A549 (cell line): ENCODE measurements at regions not wholly inside any gene's neighbourhood (a gene's known extent, or its start where the extent isn't known, plus 50 kb on each side); places are given as distances from the start of the nearest gene placed in this dataset.

Experiments used
- ATAC-seq, 2 experiments: fragments of 200-7000 bp in 1 of 2; fragments of >200 bp in 1 of 2; cut with Nextera tagmentation in 1 of 2; cut with Tn5 transposase in 1 of 2; 3 replicates each; pipeline versions ENCODE4 v1.8.0 to v1.9.1; 2018 to 2020; ENCODE audit warnings: mild to moderate bottlenecking in 1 of 2, moderate library complexity in 1 of 2
- CTCF ChIA-PET: fragments of 300-600 bp; sonication (Branson Sonifier 250); formaldehyde crosslinking; extraction: SDS; loops from one replicate; lab custom pipeline; 2021; ENCODE audit warnings: antibody characterized with exemption, inconsistent platforms; lab: Yijun Ruan, JAX
- POLR2A ChIA-PET: fragments of 350-600 bp; formaldehyde crosslinking; extraction: SDS; loops from one replicate; lab custom pipeline; 2021; ENCODE audit warnings: antibody characterized with exemption, inconsistent platforms; lab: Yijun Ruan, JAX
- DNase-seq, 2 experiments: peaks; one replicate each; pipeline versions ENCODE4 v3.0.0 to v3.0.0-alpha.2; 2011 to 2016; ENCODE audit warnings: low read depth in 1 of 2, low spot score in 1 of 2
- FAIRE-seq: peaks from 2 replicates; lab custom pipeline; 2011; peaks lifted over from hg19 to GRCh38; lab: Jason Lieb, UNC
- H3K27ac ChIP-seq, 2 experiments: fragments of >200 bp; sonication (Bioruptor Twin); formaldehyde crosslinking; 3 replicates each; pipeline ENCODE4 v1.5.1; 2016 to 2017
- H3K4me1 ChIP-seq: fragments of >200 bp; sonication (Bioruptor Twin); formaldehyde crosslinking; 3 replicates; pipeline ENCODE4 v1.6.1; 2016
- H3K4me2 ChIP-seq: fragments of >200 bp; sonication (Bioruptor Twin); formaldehyde crosslinking; 3 replicates; pipeline ENCODE4 v1.6.1; 2016
- H3K4me3 ChIP-seq: fragments of >200 bp; sonication (Bioruptor Twin); formaldehyde crosslinking; 3 replicates; pipeline ENCODE4 v1.5.1; 2016
- H3K9me3 ChIP-seq: fragments of >200 bp; sonication (Bioruptor Twin); formaldehyde crosslinking; 3 replicates; pipeline ENCODE4 v1.6.1; 2016
- CEBPB ChIP-seq, 2 experiments: fragments of >200 bp in 1 of 2; sonication (Bioruptor Twin) in 1 of 2; formaldehyde crosslinking in 1 of 2; IDR thresholded peaks; 2 replicates each; pipeline ENCODE4 v1.6.1; 2012 to 2016
- EHMT2 ChIP-seq: fragments of 200-600 bp; sonication (generic); IDR thresholded peaks from 2 replicates; pipeline ENCODE4 v1.6.1; 2016; ENCODE audit warnings: antibody characterized with exemption, low read depth, mild to moderate bottlenecking, moderate library complexity
- EP300 ChIP-seq, 2 experiments: fragments of >200 bp; sonication (Bioruptor Twin); formaldehyde crosslinking; IDR thresholded peaks; 2 replicates in 1 of 2; 3 replicates in 1 of 2; pipeline ENCODE4 v1.6.1; 2016 to 2017
- ESRRA ChIP-seq: fragments of 150-350 bp; IDR thresholded peaks from 2 replicates; pipeline ENCODE4 v1.6.1; 2014; ENCODE audit warnings: mild to moderate bottlenecking, low read length, borderline replicate concordance
- FOSB ChIP-seq: fragments of 250-450 bp; sonication (Bioruptor Pico); IDR thresholded peaks from 2 replicates; pipeline ENCODE4 v1.5.0; 2020; ENCODE audit warnings: mild to moderate bottlenecking, moderate library complexity
- HDAC2 ChIP-seq: fragments of 200-600 bp; sonication (generic); IDR thresholded peaks from 2 replicates; pipeline ENCODE4 v1.6.1; 2016
- KDM1A ChIP-seq: fragments of 200-600 bp; sonication (generic); IDR thresholded peaks from 2 replicates; pipeline ENCODE4 v1.6.1; 2016; ENCODE audit warnings: low read depth, mild to moderate bottlenecking
- MAZ ChIP-seq: fragments of 150-350 bp; IDR thresholded peaks from 2 replicates; pipeline ENCODE4 v1.6.1; 2014; ENCODE audit warnings: antibody characterized with exemption, low read depth, low read length, borderline replicate concordance
- NFE2L2 ChIP-seq: fragments of 150-350 bp; conservative IDR thresholded peaks from 2 replicates; pipeline ENCODE4 v1.6.1; 2014; ENCODE audit warnings: low read length
- PHF8 ChIP-seq: fragments of 200-600 bp; sonication (generic); IDR thresholded peaks from 2 replicates; pipeline ENCODE4 v1.6.1; 2016; ENCODE audit warnings: low read depth, mild to moderate bottlenecking, antibody characterized with exemption, moderate library complexity, borderline replicate concordance
- RAD21 ChIP-seq, 2 experiments: fragments of >200 bp in 1 of 2; sonication (Bioruptor Twin) in 1 of 2; formaldehyde crosslinking in 1 of 2; IDR thresholded peaks in 1 of 2; conservative IDR thresholded peaks in 1 of 2; 2 replicates in 1 of 2; 3 replicates in 1 of 2; pipeline ENCODE4 v1.6.1; 2012 to 2018; ENCODE audit warnings: inconsistent platforms in 1 of 2
- RCOR1 ChIP-seq: fragments of 150-350 bp; IDR thresholded peaks from 2 replicates; pipeline ENCODE4 v1.6.1; 2014; ENCODE audit warnings: antibody characterized with exemption, low read length, low read depth
- SMC3 ChIP-seq: fragments of >200 bp; sonication (Bioruptor Twin); formaldehyde crosslinking; IDR thresholded peaks from 3 replicates; pipeline ENCODE4 v1.6.1; 2018; ENCODE audit warnings: inconsistent platforms
- SREBF2 ChIP-seq: fragments of 450-650 bp; IDR thresholded peaks from 2 replicates; pipeline ENCODE4 v1.6.1; 2014; ENCODE audit warnings: mild to moderate bottlenecking, moderate library complexity
- TFCP2L1 ChIP-seq: fragments of 250-450 bp; sonication (Bioruptor Pico); IDR thresholded peaks from 2 replicates; pipeline ENCODE4 v1.5.0; 2021; ENCODE audit warnings: mild to moderate bottlenecking
- ZC3H11A ChIP-seq: fragments of 450-650 bp; IDR thresholded peaks from 2 replicates; pipeline ENCODE4 v1.6.1; 2014; ENCODE audit warnings: antibody characterized with exemption, mild to moderate bottlenecking
- ZFP36 ChIP-seq: fragments of 450-650 bp; IDR thresholded peaks from 2 replicates; pipeline ENCODE4 v1.6.1; 2014; ENCODE audit warnings: borderline replicate concordance; ENCODE audit not compliant: partially characterized antibody
- WGBS: methylation state at CpG from one replicate; pipeline ENCODE4 v1.1.6; 2017; ENCODE audit errors: missing lambda C conversion rate; 5-methylcytosine and 5-hydroxymethylcytosine counted together
- TF ChIP-seq, protein P1 (sequence below): fragments of 150-350 bp; IDR thresholded peaks from 2 replicates; pipeline ENCODE4 v1.6.1; 2014; ENCODE audit warnings: low read depth, mild to moderate bottlenecking, low read length
- TF ChIP-seq, protein P2 (sequence below): fragments of 200-600 bp; sonication (generic); IDR thresholded peaks from 2 replicates; pipeline ENCODE4 v1.6.1; 2016; ENCODE audit warnings: antibody characterized with exemption, mild to moderate bottlenecking, moderate library complexity
- TF ChIP-seq, protein P3 (sequence below): fragments of 250-450 bp; sonication (Bioruptor Pico); IDR thresholded peaks from 2 replicates; pipeline ENCODE4 v1.5.0; 2021; ENCODE audit warnings: mild to moderate bottlenecking, moderate library complexity, borderline replicate concordance

DNA sequence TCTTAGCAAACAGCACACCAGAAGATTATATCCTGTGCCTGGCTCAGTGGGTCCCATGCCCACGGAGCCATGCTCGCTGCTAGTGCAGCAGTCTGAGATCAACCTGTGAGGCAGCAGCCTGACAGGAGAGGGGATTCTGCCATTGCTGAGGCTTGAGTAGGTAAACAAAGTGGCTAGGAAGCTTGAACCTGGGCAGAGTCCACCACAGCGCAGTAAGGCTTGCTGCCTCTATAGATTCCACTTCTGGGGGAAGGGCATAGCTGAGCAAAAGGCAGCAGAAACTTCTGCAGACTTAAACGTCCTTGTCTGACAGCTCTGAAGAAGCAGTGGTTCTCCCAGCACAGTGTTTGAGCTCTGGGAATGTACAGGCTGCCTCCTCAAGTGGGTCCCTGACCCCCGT lies 210.3 kb downstream of the RMST start:
- no peak overlapping the region for H3K27ac ChIP-seq
- H3K4me2 ChIP-seq, result no peak overlapping the region
- FAIRE-seq (no peak), ATAC-seq (no peak), DNase-seq (no peak)
- TF ChIP-seq RCOR1 (no peak), TFCP2L1 (CRISPR knock-in tag) (no peak), PHF8 (no peak), HDAC2 (no peak), KDM1A (no peak)
- TF ChIP-seq, protein P1, sequence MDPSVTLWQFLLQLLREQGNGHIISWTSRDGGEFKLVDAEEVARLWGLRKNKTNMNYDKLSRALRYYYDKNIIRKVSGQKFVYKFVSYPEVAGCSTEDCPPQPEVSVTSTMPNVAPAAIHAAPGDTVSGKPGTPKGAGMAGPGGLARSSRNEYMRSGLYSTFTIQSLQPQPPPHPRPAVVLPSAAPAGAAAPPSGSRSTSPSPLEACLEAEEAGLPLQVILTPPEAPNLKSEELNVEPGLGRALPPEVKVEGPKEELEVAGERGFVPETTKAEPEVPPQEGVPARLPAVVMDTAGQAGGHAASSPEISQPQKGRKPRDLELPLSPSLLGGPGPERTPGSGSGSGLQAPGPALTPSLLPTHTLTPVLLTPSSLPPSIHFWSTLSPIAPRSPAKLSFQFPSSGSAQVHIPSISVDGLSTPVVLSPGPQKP, result no peak
- H3K9me3 ChIP-seq, result peaks cover 2% of the 10 kb centered on the region; the same call in 1 of the 3 replicates
- POLR2A ChIA-PET, result no interaction called here
- H3K4me3 ChIP-seq, result no peak overlapping the region
- no peaks in the 10 kb centered on the region for H3K4me1 ChIP-seq
- WGBS, result 0% methylated on average over 5 of the region's 5 CpGs
- CTCF ChIA-PET, result no interaction called here

DNA sequence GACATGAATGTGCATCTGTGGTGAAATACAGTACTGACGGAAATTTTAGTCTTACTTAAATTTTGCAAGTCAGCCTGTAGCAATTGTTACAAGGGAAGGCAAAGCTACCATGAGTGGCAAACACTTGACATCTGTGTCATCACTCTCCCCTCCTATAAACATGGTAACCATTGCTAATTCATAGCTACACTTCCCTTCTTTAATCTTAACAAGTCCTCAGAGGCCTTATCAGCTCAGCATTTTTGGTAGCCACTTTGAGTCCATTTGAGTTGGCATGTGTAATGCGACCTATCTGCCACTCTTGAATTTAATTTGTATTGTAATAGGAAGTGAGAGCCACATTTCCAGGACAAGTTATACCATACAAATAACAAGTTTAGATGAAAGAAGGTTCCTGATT lies 218.1 kb downstream of the RMST start:
- Histone ChIP-seq H3K9me3 (no peaks in the 10 kb centered on the region), H3K4me2 (no peak overlapping the region), H3K4me1 (no peaks in the 10 kb centered on the region), H3K4me3 (no peak overlapping the region), H3K27ac (no peak overlapping the region)
- ChIA-PET CTCF (interaction anchor here (0.6 to 0.8 kb wide), 2 partner anchors 9 to 61 kb away, joined by 3 read pairs; no protein-coding TSS in a partner anchor), POLR2A (no interaction called here)
- ATAC-seq, result no peak
- FAIRE-seq, result no peak
- no peak for DNase-seq
- 3% methylated on average over 2 of the region's 2 CpGs for WGBS
- TF ChIP-seq NFE2L2 (no peak), EP300 (IDR thresholded peaks at IDR 0.05) (no peak), ESRRA (no peak), MAZ (no peak), SMC3 (no peak), EHMT2 (no peak)
- TF ChIP-seq, protein P1, result no peak

DNA sequence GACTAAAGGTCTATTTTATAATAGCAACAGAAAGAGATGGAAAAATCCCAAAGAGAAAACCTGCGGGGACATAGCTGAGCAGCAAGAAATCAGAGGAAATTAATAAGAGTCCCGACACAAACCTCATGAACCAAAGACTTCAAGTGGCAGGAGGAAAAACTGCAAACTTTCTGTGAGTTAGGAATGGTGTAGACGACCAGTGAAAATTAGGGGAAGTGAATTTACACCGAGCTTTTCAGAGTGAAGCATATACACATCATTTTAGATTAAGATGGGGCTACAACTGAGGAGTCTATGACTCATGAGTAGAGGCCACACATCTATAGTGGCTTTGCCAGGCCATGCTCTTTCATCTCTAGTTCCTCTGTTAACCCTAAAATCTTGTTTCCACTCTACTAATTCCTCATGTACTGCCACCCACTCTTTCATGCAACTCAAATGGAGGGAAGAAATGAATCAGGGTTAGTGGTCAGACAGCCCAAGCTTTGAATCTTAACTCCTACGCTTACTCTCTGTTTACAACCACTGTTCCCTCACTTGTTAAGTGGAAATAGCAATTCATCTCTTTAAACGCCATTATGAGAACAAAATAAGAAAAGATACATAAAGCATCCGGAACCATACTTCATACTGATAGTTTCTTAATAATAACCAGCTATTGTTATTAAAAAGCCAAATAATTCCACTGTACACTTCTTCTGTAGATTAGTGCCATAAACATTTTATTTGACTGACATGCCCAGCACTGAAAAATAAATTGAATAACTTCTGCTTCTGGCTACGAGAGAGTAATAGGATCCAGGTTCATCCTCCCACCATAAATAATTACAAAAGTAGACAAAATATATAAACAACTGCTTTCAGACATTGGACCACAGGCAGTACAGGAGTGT lies 219.3 kb downstream of the RMST start:
- no peaks in the 10 kb centered on the region for H3K9me3 ChIP-seq
- no peak for ATAC-seq
- CTCF ChIA-PET, result interaction anchor here (0.8 kb wide), 1 partner anchor 10 kb away, joined by 3 read pairs; no protein-coding TSS in a partner anchor
- TF ChIP-seq HDAC2 (no peak), FOSB (no peak), NFE2L2 (no peak), RAD21 (conservative IDR thresholded peaks at IDR 0.05 in 1 of 2, IDR thresholded peaks at IDR 0.05 in 1 of 2) (no peak), ESRRA (no peak), ZFP36 (no peak), SREBF2 (no peak), CEBPB (IDR thresholded peaks at IDR 0.05) (no peak), ZC3H11A (no peak)
- TF ChIP-seq, protein P2, sequence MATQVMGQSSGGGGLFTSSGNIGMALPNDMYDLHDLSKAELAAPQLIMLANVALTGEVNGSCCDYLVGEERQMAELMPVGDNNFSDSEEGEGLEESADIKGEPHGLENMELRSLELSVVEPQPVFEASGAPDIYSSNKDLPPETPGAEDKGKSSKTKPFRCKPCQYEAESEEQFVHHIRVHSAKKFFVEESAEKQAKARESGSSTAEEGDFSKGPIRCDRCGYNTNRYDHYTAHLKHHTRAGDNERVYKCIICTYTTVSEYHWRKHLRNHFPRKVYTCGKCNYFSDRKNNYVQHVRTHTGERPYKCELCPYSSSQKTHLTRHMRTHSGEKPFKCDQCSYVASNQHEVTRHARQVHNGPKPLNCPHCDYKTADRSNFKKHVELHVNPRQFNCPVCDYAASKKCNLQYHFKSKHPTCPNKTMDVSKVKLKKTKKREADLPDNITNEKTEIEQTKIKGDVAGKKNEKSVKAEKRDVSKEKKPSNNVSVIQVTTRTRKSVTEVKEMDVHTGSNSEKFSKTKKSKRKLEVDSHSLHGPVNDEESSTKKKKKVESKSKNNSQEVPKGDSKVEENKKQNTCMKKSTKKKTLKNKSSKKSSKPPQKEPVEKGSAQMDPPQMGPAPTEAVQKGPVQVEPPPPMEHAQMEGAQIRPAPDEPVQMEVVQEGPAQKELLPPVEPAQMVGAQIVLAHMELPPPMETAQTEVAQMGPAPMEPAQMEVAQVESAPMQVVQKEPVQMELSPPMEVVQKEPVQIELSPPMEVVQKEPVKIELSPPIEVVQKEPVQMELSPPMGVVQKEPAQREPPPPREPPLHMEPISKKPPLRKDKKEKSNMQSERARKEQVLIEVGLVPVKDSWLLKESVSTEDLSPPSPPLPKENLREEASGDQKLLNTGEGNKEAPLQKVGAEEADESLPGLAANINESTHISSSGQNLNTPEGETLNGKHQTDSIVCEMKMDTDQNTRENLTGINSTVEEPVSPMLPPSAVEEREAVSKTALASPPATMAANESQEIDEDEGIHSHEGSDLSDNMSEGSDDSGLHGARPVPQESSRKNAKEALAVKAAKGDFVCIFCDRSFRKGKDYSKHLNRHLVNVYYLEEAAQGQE, result no peak
- TF ChIP-seq, protein P3, sequence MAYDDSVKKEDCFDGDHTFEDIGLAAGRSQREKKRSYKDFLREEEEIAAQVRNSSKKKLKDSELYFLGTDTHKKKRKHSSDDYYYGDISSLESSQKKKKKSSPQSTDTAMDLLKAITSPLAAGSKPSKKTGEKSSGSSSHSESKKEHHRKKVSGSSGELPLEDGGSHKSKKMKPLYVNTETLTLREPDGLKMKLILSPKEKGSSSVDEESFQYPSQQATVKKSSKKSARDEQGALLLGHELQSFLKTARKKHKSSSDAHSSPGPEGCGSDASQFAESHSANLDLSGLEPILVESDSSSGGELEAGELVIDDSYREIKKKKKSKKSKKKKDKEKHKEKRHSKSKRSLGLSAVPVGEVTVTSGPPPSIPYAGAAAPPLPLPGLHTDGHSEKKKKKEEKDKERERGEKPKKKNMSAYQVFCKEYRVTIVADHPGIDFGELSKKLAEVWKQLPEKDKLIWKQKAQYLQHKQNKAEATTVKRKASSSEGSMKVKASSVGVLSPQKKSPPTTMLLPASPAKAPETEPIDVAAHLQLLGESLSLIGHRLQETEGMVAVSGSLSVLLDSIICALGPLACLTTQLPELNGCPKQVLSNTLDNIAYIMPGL (CRISPR knock-in tag), result no peak
- TF ChIP-seq, all 56 proteins: peak for 0
- Histone ChIP-seq H3K27ac (no peak overlapping the region), H3K4me3 (no peak overlapping the region), H3K4me1 (no peaks in the 10 kb centered on the region), H3K4me2 (no peak overlapping the region)
- 4% methylated on average over 8 of the region's 8 CpGs for WGBS
- FAIRE-seq (no peak), DNase-seq (no peak)
- POLR2A ChIA-PET, result no interaction called here
